ENCODE measurements at regions not wholly inside any gene's neighbourhood (a gene's known extent, or its start where the extent isn't known, plus 50 kb on each side); places are given as distances from the start of the nearest gene placed in this dataset.

DNA sequence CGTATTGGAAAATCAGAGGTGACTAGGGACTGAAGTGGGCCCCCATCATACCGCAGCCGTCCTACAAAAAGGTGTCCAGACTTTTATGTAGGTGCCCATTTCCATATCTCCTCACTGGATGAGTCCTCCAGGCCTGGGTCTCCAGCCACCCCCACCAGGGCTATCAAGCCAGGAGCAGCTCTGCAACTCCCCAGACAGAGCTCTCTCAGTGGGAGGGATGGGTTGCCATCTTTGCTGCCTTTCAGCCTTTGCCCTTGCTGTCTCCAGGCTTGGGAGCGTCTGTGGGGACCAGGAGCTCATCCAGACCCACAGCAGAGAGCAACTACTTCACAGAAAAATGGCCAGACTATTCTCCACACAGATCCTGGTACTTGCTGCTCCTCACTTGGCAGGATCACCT is 802.7 kb upstream of the IGFBP3 start:
- WGBS (ENCODE audit: insufficient coverage, insufficient replicate concordance, low lambda C conversion rate, missing lambda C conversion rate), result 18% methylated on average over 4 of the region's 4 CpGs
- Histone ChIP-seq H3K4me1 (ENCODE audit: control insufficient read depth, insufficient read depth, low read length) (no peaks in the 10 kb centered on the region), H3K9me3 (replicated peaks; ENCODE audit: control insufficient read depth, insufficient read depth, low read length) (no peaks in the 10 kb centered on the region), H3K27me3 (replicated peaks in 1 of 2; ENCODE audit: control insufficient read depth in 2 of 2, insufficient read depth in 2 of 2, low read length in 1 of 2) (no peaks in the 10 kb centered on the region), H3K27ac (ENCODE audit: control insufficient read depth, insufficient read depth) (no peak overlapping the region), H3K4me3 (no peak overlapping the region), H2AFZ (ENCODE audit: control insufficient read depth, low read depth, low read length) (no peak overlapping the region), H3K36me3 (ENCODE audit: control insufficient read depth in 2 of 2, insufficient read depth in 2 of 2, low read length in 1 of 2) (no peaks in the 10 kb centered on the region), H4K20me1 (ENCODE audit: control insufficient read depth, insufficient read depth) (no peaks in the 10 kb centered on the region), H3K79me2 (ENCODE audit: control insufficient read depth, insufficient read depth, low read length) (no peaks in the 10 kb centered on the region), H3K9ac (ENCODE audit: control insufficient read depth, insufficient read depth, low read length) (no peak overlapping the region), H3K4me2 (ENCODE audit: control insufficient read depth, insufficient read depth) (no peak overlapping the region)
- in situ Hi-C loops (cut with MboI), result no loop called here
- FAIRE-seq, result no peak
- ChIA-PET POLR2A (interaction anchor here (1.4 kb wide), 1 partner anchor 14 kb away, joined by 3 read pairs; no protein-coding TSS in a partner anchor), CTCF (interaction anchor here (1.2 to 1.7 kb wide), 2 partner anchors 10 to 19 kb away, joined by 3 to 4 read pairs; no protein-coding TSS in a partner anchor), RAD21 (ENCODE audit: unreplicated experiment) (no interaction called here), SMC1A (ENCODE audit: uncharacterized antibody, unreplicated experiment) (interaction anchor here (1.3 kb wide), 1 partner anchor 14 kb away, joined by 3 read pairs; no protein-coding TSS in a partner anchor)
- ATAC-seq, result no peak
- intact Hi-C loops (cut with micrococcal nuclease; ENCODE audit: unreplicated experiment), result no loop called here
- DNase-seq (ENCODE audit: low read depth, low spot score), result no peak
- BruUV-seq (replicated peaks), result no TSS peak
- no peak for TF ChIP-seq MYB (IDR thresholded peaks at IDR 0.05; ENCODE audit: borderline replicate concordance, low read depth, low read length)
- TF ChIP-seq, protein P1, sequence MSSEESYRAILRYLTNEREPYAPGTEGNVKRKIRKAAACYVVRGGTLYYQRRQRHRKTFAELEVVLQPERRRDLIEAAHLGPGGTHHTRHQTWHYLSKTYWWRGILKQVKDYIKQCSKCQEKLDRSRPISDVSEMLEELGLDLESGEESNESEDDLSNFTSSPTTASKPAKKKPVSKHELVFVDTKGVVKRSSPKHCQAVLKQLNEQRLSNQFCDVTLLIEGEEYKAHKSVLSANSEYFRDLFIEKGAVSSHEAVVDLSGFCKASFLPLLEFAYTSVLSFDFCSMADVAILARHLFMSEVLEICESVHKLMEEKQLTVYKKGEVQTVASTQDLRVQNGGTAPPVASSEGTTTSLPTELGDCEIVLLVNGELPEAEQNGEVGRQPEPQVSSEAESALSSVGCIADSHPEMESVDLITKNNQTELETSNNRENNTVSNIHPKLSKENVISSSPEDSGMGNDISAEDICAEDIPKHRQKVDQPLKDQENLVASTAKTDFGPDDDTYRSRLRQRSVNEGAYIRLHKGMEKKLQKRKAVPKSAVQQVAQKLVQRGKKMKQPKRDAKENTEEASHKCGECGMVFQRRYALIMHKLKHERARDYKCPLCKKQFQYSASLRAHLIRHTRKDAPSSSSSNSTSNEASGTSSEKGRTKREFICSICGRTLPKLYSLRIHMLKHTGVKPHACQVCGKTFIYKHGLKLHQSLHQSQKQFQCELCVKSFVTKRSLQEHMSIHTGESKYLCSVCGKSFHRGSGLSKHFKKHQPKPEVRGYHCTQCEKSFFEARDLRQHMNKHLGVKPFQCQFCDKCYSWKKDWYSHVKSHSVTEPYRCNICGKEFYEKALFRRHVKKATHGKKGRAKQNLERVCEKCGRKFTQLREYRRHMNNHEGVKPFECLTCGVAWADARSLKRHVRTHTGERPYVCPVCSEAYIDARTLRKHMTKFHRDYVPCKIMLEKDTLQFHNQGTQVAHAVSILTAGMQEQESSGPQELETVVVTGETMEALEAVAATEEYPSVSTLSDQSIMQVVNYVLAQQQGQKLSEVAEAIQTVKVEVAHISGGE (CRISPR knock-in tag; IDR thresholded peaks at IDR 0.05), result no peak
- no peak for TF ChIP-seq NRF1 (conservative IDR thresholded peaks at IDR 0.05; ENCODE audit: low read depth, low read length)
- no peak for TF ChIP-seq NR2F1 (conservative IDR thresholded peaks at IDR 0.05)
- TF ChIP-seq, protein P2, sequence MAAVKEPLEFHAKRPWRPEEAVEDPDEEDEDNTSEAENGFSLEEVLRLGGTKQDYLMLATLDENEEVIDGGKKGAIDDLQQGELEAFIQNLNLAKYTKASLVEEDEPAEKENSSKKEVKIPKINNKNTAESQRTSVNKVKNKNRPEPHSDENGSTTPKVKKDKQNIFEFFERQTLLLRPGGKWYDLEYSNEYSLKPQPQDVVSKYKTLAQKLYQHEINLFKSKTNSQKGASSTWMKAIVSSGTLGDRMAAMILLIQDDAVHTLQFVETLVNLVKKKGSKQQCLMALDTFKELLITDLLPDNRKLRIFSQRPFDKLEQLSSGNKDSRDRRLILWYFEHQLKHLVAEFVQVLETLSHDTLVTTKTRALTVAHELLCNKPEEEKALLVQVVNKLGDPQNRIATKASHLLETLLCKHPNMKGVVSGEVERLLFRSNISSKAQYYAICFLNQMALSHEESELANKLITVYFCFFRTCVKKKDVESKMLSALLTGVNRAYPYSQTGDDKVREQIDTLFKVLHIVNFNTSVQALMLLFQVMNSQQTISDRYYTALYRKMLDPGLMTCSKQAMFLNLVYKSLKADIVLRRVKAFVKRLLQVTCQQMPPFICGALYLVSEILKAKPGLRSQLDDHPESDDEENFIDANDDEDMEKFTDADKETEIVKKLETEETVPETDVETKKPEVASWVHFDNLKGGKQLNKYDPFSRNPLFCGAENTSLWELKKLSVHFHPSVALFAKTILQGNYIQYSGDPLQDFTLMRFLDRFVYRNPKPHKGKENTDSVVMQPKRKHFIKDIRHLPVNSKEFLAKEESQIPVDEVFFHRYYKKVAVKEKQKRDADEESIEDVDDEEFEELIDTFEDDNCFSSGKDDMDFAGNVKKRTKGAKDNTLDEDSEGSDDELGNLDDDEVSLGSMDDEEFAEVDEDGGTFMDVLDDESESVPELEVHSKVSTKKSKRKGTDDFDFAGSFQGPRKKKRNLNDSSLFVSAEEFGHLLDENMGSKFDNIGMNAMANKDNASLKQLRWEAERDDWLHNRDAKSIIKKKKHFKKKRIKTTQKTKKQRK (IDR thresholded peaks at IDR 0.05; ENCODE audit: low read depth, low read length), result no peak
- TF ChIP-seq, protein P3, sequence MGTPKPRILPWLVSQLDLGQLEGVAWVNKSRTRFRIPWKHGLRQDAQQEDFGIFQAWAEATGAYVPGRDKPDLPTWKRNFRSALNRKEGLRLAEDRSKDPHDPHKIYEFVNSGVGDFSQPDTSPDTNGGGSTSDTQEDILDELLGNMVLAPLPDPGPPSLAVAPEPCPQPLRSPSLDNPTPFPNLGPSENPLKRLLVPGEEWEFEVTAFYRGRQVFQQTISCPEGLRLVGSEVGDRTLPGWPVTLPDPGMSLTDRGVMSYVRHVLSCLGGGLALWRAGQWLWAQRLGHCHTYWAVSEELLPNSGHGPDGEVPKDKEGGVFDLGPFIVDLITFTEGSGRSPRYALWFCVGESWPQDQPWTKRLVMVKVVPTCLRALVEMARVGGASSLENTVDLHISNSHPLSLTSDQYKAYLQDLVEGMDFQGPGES (IDR thresholded peaks at IDR 0.05), result no peak
- no peak for TF ChIP-seq GATAD2B (conservative IDR thresholded peaks at IDR 0.05; ENCODE audit: low read depth)
- no peak for TF ChIP-seq ZNF24 (IDR thresholded peaks at IDR 0.05)
- no peak for TF ChIP-seq YY1 (IDR thresholded peaks at IDR 0.05; ENCODE audit: low read depth, low read length)
- no peak for TF ChIP-seq SMC3 (IDR thresholded peaks at IDR 0.05; ENCODE audit: borderline replicate concordance, low read length)
- TF ChIP-seq TBL1XR1 (IDR thresholded peaks at IDR 0.05; ENCODE audit: low read depth, low read length), result no peak
- no peak for TF ChIP-seq RAD21 (IDR thresholded peaks at IDR 0.05; ENCODE audit: insufficient read depth, low read depth, low read length)
- TF ChIP-seq, protein P4, sequence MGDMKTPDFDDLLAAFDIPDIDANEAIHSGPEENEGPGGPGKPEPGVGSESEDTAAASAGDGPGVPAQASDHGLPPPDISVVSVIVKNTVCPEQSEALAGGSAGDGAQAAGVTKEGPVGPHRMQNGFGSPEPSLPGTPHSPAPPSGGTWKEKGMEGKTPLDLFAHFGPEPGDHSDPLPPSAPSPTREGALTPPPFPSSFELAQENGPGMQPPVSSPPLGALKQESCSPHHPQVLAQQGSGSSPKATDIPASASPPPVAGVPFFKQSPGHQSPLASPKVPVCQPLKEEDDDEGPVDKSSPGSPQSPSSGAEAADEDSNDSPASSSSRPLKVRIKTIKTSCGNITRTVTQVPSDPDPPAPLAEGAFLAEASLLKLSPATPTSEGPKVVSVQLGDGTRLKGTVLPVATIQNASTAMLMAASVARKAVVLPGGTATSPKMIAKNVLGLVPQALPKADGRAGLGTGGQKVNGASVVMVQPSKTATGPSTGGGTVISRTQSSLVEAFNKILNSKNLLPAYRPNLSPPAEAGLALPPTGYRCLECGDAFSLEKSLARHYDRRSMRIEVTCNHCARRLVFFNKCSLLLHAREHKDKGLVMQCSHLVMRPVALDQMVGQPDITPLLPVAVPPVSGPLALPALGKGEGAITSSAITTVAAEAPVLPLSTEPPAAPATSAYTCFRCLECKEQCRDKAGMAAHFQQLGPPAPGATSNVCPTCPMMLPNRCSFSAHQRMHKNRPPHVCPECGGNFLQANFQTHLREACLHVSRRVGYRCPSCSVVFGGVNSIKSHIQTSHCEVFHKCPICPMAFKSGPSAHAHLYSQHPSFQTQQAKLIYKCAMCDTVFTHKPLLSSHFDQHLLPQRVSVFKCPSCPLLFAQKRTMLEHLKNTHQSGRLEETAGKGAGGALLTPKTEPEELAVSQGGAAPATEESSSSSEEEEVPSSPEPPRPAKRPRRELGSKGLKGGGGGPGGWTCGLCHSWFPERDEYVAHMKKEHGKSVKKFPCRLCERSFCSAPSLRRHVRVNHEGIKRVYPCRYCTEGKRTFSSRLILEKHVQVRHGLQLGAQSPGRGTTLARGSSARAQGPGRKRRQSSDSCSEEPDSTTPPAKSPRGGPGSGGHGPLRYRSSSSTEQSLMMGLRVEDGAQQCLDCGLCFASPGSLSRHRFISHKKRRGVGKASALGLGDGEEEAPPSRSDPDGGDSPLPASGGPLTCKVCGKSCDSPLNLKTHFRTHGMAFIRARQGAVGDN (IDR thresholded peaks at IDR 0.05), result no peak
- no peak for TF ChIP-seq KDM1A (IDR thresholded peaks at IDR 0.05; ENCODE audit: borderline replicate concordance)
